GM23248 (cell line): ENCODE measurements at regions not wholly inside any gene's neighbourhood (a gene's known extent, or its start where the extent isn't known, plus 50 kb on each side); places are given as distances from the start of the nearest gene placed in this dataset.

Experiments
- EZH2 ChIP-seq: fragments of 200-600 bp; sonication (generic); IDR thresholded peaks from 2 replicates; pipeline ENCODE4 v1.6.1; 2018; ENCODE audit warnings: antibody characterized with exemption, mild to moderate bottlenecking; ENCODE audit not compliant: insufficient read depth, poor library complexity, severe bottlenecking
- EZH2phosphoT487 ChIP-seq: fragments of 200-600 bp; sonication (generic); IDR thresholded peaks from 2 replicates; pipeline ENCODE4 v1.6.1; 2018; ENCODE audit warnings: antibody characterized with exemption, moderate library complexity, mild to moderate bottlenecking, low read depth; ENCODE audit not compliant: insufficient read depth

DNA sequence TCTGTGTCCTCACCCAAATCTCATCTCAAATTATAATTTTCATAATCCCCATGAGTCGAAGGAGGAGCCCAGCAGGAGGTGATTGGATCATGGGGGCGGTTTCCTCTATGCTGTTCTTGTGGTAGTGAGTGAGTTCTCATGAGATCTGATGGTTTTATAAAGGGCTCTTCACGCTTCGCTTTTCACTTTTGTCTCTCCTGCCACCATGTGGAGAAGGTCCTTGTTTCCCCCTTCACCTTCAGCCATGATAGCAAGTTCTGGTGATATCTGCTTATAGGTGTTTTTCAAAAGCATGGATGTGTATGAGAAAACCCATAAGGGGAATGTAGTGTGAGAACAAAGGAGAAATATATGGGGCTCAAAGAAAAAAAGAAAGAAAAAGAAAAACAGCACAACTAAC lies 405.9 kb upstream of the RGS18 start:
- no peak for TF ChIP-seq EZH2
- no peak for TF ChIP-seq EZH2phosphoT487
